ENCODE measurements at regions not wholly inside any gene's neighbourhood (a gene's known extent, or its start where the extent isn't known, plus 50 kb on each side); places are given as distances from the start of the nearest gene placed in this dataset.

DNA sequence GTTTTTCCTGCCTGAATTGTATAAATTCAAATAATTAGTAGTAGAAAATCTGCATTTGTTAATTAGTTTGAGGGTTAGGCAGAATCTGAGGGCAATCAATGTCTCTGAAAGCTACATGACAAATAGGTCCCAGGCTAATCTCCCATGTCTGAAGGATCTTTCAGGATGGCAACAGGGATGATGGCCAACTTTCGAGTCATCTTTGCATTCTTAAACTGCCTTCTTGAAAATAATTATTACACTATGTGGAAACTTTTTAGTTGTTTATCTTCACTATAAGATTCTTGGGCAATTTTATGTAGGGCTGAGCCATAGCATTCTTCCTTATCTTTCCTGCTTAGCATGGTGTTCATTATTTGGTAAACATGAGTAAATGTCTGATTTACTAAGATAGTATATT, 490.3 kb upstream of the EPHA5 start (continued):
- TF ChIP-seq, protein P1, sequence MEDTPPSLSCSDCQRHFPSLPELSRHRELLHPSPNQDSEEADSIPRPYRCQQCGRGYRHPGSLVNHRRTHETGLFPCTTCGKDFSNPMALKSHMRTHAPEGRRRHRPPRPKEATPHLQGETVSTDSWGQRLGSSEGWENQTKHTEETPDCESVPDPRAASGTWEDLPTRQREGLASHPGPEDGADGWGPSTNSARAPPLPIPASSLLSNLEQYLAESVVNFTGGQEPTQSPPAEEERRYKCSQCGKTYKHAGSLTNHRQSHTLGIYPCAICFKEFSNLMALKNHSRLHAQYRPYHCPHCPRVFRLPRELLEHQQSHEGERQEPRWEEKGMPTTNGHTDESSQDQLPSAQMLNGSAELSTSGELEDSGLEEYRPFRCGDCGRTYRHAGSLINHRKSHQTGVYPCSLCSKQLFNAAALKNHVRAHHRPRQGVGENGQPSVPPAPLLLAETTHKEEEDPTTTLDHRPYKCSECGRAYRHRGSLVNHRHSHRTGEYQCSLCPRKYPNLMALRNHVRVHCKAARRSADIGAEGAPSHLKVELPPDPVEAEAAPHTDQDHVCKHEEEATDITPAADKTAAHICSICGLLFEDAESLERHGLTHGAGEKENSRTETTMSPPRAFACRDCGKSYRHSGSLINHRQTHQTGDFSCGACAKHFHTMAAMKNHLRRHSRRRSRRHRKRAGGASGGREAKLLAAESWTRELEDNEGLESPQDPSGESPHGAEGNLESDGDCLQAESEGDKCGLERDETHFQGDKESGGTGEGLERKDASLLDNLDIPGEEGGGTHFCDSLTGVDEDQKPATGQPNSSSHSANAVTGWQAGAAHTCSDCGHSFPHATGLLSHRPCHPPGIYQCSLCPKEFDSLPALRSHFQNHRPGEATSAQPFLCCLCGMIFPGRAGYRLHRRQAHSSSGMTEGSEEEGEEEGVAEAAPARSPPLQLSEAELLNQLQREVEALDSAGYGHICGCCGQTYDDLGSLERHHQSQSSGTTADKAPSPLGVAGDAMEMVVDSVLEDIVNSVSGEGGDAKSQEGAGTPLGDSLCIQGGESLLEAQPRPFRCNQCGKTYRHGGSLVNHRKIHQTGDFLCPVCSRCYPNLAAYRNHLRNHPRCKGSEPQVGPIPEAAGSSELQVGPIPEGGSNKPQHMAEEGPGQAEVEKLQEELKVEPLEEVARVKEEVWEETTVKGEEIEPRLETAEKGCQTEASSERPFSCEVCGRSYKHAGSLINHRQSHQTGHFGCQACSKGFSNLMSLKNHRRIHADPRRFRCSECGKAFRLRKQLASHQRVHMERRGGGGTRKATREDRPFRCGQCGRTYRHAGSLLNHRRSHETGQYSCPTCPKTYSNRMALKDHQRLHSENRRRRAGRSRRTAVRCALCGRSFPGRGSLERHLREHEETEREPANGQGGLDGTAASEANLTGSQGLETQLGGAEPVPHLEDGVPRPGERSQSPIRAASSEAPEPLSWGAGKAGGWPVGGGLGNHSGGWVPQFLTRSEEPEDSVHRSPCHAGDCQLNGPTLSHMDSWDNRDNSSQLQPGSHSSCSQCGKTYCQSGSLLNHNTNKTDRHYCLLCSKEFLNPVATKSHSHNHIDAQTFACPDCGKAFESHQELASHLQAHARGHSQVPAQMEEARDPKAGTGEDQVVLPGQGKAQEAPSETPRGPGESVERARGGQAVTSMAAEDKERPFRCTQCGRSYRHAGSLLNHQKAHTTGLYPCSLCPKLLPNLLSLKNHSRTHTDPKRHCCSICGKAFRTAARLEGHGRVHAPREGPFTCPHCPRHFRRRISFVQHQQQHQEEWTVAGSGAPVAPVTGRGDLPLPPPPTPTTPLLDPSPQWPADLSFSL (CRISPR knock-in tag; IDR thresholded peaks at IDR 0.05) = no peak
- TF ChIP-seq MATR3 (CRISPR knock-in tag; IDR thresholded peaks at IDR 0.05) (no peak), MTA1 (CRISPR knock-in tag; IDR thresholded peaks at IDR 0.05; ENCODE audit: borderline replicate concordance) (no peak), MLLT10 (CRISPR knock-in tag; IDR thresholded peaks at IDR 0.05) (no peak), ZNF619 (CRISPR knock-in tag; IDR thresholded peaks at IDR 0.05) (no peak)
- TF ChIP-seq, protein P2, sequence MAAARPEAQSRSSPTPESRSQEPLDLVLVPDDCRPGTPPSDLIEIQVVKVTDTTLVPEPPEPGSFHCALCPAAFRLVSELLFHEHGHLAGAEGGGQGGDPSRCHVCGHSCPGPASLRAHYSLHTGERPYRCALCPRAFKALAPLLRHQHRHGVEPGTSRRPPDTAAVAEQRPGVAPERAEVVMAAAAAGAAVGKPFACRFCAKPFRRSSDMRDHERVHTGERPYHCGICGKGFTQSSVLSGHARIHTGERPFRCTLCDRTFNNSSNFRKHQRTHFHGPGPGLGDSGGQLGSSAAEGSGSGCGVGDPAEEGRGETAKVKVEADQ (CRISPR knock-in tag; IDR thresholded peaks at IDR 0.05; ENCODE audit: borderline replicate concordance) = no peak
- TF ChIP-seq, protein P3, sequence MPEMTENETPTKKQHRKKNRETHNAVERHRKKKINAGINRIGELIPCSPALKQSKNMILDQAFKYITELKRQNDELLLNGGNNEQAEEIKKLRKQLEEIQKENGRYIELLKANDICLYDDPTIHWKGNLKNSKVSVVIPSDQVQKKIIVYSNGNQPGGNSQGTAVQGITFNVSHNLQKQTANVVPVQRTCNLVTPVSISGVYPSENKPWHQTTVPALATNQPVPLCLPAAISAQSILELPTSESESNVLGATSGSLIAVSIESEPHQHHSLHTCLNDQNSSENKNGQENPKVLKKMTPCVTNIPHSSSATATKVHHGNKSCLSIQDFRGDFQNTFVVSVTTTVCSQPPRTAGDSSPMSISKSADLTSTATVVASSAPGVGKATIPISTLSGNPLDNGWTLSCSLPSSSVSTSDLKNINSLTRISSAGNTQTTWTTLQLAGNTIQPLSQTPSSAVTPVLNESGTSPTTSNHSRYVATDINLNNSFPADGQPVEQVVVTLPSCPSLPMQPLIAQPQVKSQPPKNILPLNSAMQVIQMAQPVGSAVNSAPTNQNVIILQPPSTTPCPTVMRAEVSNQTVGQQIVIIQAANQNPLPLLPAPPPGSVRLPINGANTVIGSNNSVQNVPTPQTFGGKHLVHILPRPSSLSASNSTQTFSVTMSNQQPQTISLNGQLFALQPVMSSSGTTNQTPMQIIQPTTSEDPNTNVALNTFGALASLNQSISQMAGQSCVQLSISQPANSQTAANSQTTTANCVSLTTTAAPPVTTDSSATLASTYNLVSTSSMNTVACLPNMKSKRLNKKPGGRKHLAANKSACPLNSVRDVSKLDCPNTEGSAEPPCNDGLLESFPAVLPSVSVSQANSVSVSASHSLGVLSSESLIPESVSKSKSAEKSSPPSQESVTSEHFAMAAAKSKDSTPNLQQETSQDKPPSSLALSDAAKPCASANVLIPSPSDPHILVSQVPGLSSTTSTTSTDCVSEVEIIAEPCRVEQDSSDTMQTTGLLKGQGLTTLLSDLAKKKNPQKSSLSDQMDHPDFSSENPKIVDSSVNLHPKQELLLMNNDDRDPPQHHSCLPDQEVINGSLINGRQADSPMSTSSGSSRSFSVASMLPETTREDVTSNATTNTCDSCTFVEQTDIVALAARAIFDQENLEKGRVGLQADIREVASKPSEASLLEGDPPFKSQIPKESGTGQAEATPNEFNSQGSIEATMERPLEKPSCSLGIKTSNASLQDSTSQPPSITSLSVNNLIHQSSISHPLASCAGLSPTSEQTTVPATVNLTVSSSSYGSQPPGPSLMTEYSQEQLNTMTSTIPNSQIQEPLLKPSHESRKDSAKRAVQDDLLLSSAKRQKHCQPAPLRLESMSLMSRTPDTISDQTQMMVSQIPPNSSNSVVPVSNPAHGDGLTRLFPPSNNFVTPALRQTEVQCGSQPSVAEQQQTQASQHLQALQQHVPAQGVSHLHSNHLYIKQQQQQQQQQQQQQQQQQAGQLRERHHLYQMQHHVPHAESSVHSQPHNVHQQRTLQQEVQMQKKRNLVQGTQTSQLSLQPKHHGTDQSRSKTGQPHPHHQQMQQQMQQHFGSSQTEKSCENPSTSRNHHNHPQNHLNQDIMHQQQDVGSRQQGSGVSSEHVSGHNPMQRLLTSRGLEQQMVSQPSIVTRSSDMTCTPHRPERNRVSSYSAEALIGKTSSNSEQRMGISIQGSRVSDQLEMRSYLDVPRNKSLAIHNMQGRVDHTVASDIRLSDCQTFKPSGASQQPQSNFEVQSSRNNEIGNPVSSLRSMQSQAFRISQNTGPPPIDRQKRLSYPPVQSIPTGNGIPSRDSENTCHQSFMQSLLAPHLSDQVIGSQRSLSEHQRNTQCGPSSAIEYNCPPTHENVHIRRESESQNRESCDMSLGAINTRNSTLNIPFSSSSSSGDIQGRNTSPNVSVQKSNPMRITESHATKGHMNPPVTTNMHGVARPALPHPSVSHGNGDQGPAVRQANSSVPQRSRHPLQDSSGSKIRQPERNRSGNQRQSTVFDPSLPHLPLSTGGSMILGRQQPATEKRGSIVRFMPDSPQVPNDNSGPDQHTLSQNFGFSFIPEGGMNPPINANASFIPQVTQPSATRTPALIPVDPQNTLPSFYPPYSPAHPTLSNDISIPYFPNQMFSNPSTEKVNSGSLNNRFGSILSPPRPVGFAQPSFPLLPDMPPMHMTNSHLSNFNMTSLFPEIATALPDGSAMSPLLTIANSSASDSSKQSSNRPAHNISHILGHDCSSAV (CRISPR knock-in tag; IDR thresholded peaks at IDR 0.05; ENCODE audit: borderline replicate concordance) = no peak

Measured in HepG2 (cell line).